Naive B cell (primary cell): ENCODE measurements at regions not wholly inside any gene's neighbourhood (a gene's known extent, or its start where the extent isn't known, plus 50 kb on each side); places are given as distances from the start of the nearest gene placed in this dataset.

Experiments
- ATAC-seq, 2 donors: fragments of 150-1000 bp; cut with Tn5 transposase; 2 replicates each; pipeline ENCODE4 v1.10.0; 2021; ENCODE audit warnings: low read depth in 2 of 2, mild to moderate bottlenecking in 2 of 2, moderate library complexity in 2 of 2
- DNase-seq: peaks from one replicate; pipeline ENCODE4 v3.0.0; 2022
- H3K27ac Mint-ChIP-seq, 6 donors: one replicate each; pipeline ENCODE4 v1.8.0; 2020 to 2022; ENCODE audit warnings: mild to moderate bottlenecking in 6 of 6, mixed read lengths in 6 of 6, moderate library complexity in 5 of 6, inconsistent platforms in 2 of 6
- H3K27me3 Mint-ChIP-seq, 3 donors: one replicate each; pipeline ENCODE4 v1.8.0; 2021 to 2022; ENCODE audit warnings: mixed read lengths in 3 of 3, mild to moderate bottlenecking in 1 of 3
- H3K36me3 Mint-ChIP-seq, 2 donors: one replicate each; pipeline ENCODE4 v1.8.0; 2020 to 2022; ENCODE audit warnings: mixed read lengths in 2 of 2, inconsistent platforms in 1 of 2, mild to moderate bottlenecking in 1 of 2
- H3K4me1 Mint-ChIP-seq, 3 donors: one replicate each; pipeline ENCODE4 v1.8.0; 2020 to 2022; ENCODE audit warnings: mixed read lengths in 3 of 3, inconsistent platforms in 1 of 3, mild to moderate bottlenecking in 1 of 3, moderate library complexity in 1 of 3
- H3K4me3 Mint-ChIP-seq, 8 donors: one replicate each; pipeline ENCODE4 v1.8.0; 2020 to 2022; ENCODE audit warnings: mild to moderate bottlenecking in 8 of 8, mixed read lengths in 8 of 8, moderate library complexity in 8 of 8, inconsistent platforms in 2 of 8
- H3K9me3 Mint-ChIP-seq, 7 donors: one replicate each; pipeline ENCODE4 v1.8.0; 2020 to 2022; ENCODE audit warnings: mixed read lengths in 7 of 7, mild to moderate bottlenecking in 5 of 7, inconsistent platforms in 2 of 7, moderate library complexity in 1 of 7

GRCh38 chr6:37580176-37580955, 80.7 kb upstream of the CCDC167 start:
- Mint-ChIP-seq H3K9me3 (no peaks in the 10 kb centered on the region), H3K27ac (peak overlapping the region in 2 of 6 donors; percentile 23 to 39), H3K27me3 (peaks cover 0 to 4% (median 3%) of the 10 kb centered on the region in 3 donors), H3K4me3 (peak overlapping the region in 1 of 8 donors; percentile 9), H3K4me1 (peaks cover 18 to 29% (median 19%) of the 10 kb centered on the region in 3 donors), H3K36me3 (no peaks in the 10 kb centered on the region)
- no peak for DNase-seq
- ATAC-seq, result no peak

- no peaks in the 10 kb centered on the region for H3K27me3 Mint-ChIP-seq
- DNase-seq (no peak), ATAC-seq (no peak)
- no peak overlapping the region for H3K4me3 Mint-ChIP-seq
- H3K27ac Mint-ChIP-seq, result no peak overlapping the region
- no peaks in the 10 kb centered on the region for H3K9me3 Mint-ChIP-seq
- peaks cover 15 to 25% (median 16%) of the 10 kb centered on the region in 3 donors for H3K4me1 Mint-ChIP-seq
- no peaks in the 10 kb centered on the region for H3K36me3 Mint-ChIP-seq
These were observed 79.9 kb upstream of the CCDC167 start for GRCh38 chr6:37579444-37580067.

- Mint-ChIP-seq H3K4me3 (no peak overlapping the region), H3K4me1 (peaks cover 4 to 10% (median 5%) of the 10 kb centered on the region in 3 donors), H3K9me3 (no peaks in the 10 kb centered on the region), H3K36me3 (no peaks in the 10 kb centered on the region), H3K27me3 (no peaks in the 10 kb centered on the region), H3K27ac (no peak overlapping the region)
- ATAC-seq, result no peak
- no peak for DNase-seq
These were observed 78.4 kb upstream of the CCDC167 start for GRCh38 chr6:37578104-37578503.

GRCh38 chr6:37576336-37576737, 76.6 kb upstream of the CCDC167 start:
- Mint-ChIP-seq H3K27ac (peak overlapping the region in 1 of 6 donors; percentile 18), H3K27me3 (no peaks in the 10 kb centered on the region), H3K9me3 (no peaks in the 10 kb centered on the region), H3K4me3 (no peak overlapping the region), H3K36me3 (no peaks in the 10 kb centered on the region), H3K4me1 (peaks cover 0 to 3% (median 0%) of the 10 kb centered on the region in 3 donors)
- no peak for ATAC-seq
- no peak for DNase-seq

GRCh38 chr6:37575221-37575620, 75.5 kb upstream of the CCDC167 start:
- Mint-ChIP-seq H3K27ac (peak overlapping the region in 2 of 6 donors; percentile 14 to 34), H3K9me3 (no peaks in the 10 kb centered on the region), H3K36me3 (no peaks in the 10 kb centered on the region), H3K4me3 (no peak overlapping the region), H3K4me1 (peaks cover 6 to 14% (median 7%) of the 10 kb centered on the region in 3 donors), H3K27me3 (no peaks in the 10 kb centered on the region)
- ATAC-seq, result no peak
- DNase-seq, result no peak

- H3K4me3 Mint-ChIP-seq, result no peak overlapping the region
- DNase-seq (no peak), ATAC-seq (no peak)
- no peaks in the 10 kb centered on the region for H3K9me3 Mint-ChIP-seq
- peak overlapping the region in 2 of 6 donors; percentile 23 to 49 for H3K27ac Mint-ChIP-seq
- peaks cover 0 to 8% (median 0%) of the 10 kb centered on the region in 3 donors for H3K27me3 Mint-ChIP-seq
- no peaks in the 10 kb centered on the region for H3K36me3 Mint-ChIP-seq
- peaks cover 12 to 26% (median 20%) of the 10 kb centered on the region in 3 donors for H3K4me1 Mint-ChIP-seq
These were observed 72.6 kb upstream of the CCDC167 start for GRCh38 chr6:37572334-37572733.

- DNase-seq, result peak; percentile 51
- Mint-ChIP-seq H3K27ac (peak overlapping the region in 4 of 6 donors; percentile 15 to 88 (median 46)), H3K9me3 (no peaks in the 10 kb centered on the region), H3K36me3 (no peaks in the 10 kb centered on the region), H3K4me1 (peaks cover 24 to 40% (median 34%) of the 10 kb centered on the region in 3 donors), H3K4me3 (peak overlapping the region in 6 of 8 donors; percentile 0 to 84 (median 42)), H3K27me3 (peaks cover 0 to 8% (median 0%) of the 10 kb centered on the region in 3 donors)
- peak; percentile 78 to 82 for ATAC-seq
These were observed 70.9 kb upstream of the CCDC167 start for GRCh38 chr6:37570482-37571133.

GRCh38 chr6:37569743-37570481, 70.2 kb upstream of the CCDC167 start:
- DNase-seq (no peak), ATAC-seq (no peak)
- peak overlapping the region in 6 of 8 donors; percentile 0 to 84 (median 42) for H3K4me3 Mint-ChIP-seq
- H3K4me1 Mint-ChIP-seq, result peaks cover 29 to 47% (median 41%) of the 10 kb centered on the region in 3 donors
- H3K36me3 Mint-ChIP-seq, result no peaks in the 10 kb centered on the region
- peaks cover 0 to 8% (median 0%) of the 10 kb centered on the region in 3 donors for H3K27me3 Mint-ChIP-seq
- H3K27ac Mint-ChIP-seq, result peak overlapping the region in 3 of 6 donors; percentile 15 to 84 (median 43)
- no peaks in the 10 kb centered on the region for H3K9me3 Mint-ChIP-seq

GRCh38 chr6:37569317-37569716, 69.6 kb upstream of the CCDC167 start:
- H3K4me3 Mint-ChIP-seq, result no peak overlapping the region
- H3K9me3 Mint-ChIP-seq, result no peaks in the 10 kb centered on the region
- peaks cover 35 to 53% (median 47%) of the 10 kb centered on the region in 3 donors for H3K4me1 Mint-ChIP-seq
- H3K27me3 Mint-ChIP-seq, result peaks cover 0 to 8% (median 0%) of the 10 kb centered on the region in 3 donors
- ATAC-seq, result no peak
- no peak for DNase-seq
- peak overlapping the region in 4 of 6 donors; percentile 0 to 5 (median 4) for H3K27ac Mint-ChIP-seq
- H3K36me3 Mint-ChIP-seq, result no peaks in the 10 kb centered on the region

- H3K27ac Mint-ChIP-seq, result peak overlapping the region in 3 of 6 donors; percentile 50 to 84 (median 81)
- H3K36me3 Mint-ChIP-seq, result no peaks in the 10 kb centered on the region
- ATAC-seq, result no peak
- H3K4me1 Mint-ChIP-seq, result peaks cover 48 to 76% (median 70%) of the 10 kb centered on the region in 3 donors
- peaks cover 0 to 8% (median 0%) of the 10 kb centered on the region in 3 donors for H3K27me3 Mint-ChIP-seq
- DNase-seq, result no peak
- no peaks in the 10 kb centered on the region for H3K9me3 Mint-ChIP-seq
- H3K4me3 Mint-ChIP-seq, result peak overlapping the region in 6 of 8 donors; percentile 9 to 77 (median 59)
These were observed 67.3 kb upstream of the CCDC167 start for GRCh38 chr6:37566950-37567349.

- Mint-ChIP-seq H3K9me3 (no peaks in the 10 kb centered on the region), H3K27me3 (peaks cover 0 to 8% (median 0%) of the 10 kb centered on the region in 3 donors), H3K36me3 (no peaks in the 10 kb centered on the region), H3K4me1 (peaks cover 50 to 80% (median 76%) of the 10 kb centered on the region in 3 donors), H3K27ac (peak overlapping the region in 4 of 6 donors; percentile 62 to 81 (median 72)), H3K4me3 (peak overlapping the region in 7 of 8 donors; percentile 55 to 90 (median 72))
- DNase-seq, result peak; percentile 68
- ATAC-seq, result peak; percentile 40 to 46
These were observed 66.6 kb upstream of the CCDC167 start for GRCh38 chr6:37566111-37566949.
